Neural progenitor cell (in vitro differentiated cells): ENCODE measurements at regions not wholly inside any gene's neighbourhood (a gene's known extent, or its start where the extent isn't known, plus 50 kb on each side); places are given as distances from the start of the nearest gene placed in this dataset.

Experiments used
- EZH2 ChIP-seq: fragments of 200-600 bp; sonication (generic); IDR thresholded peaks from 2 replicates; pipeline ENCODE4 v1.6.1; 2017; ENCODE audit warnings: antibody characterized with exemption, mild to moderate bottlenecking, moderate library complexity
- EZH2phosphoT487 ChIP-seq: fragments of 200-600 bp; sonication (generic); IDR thresholded peaks from 2 replicates; pipeline ENCODE4 v1.6.1; 2017; ENCODE audit warnings: antibody characterized with exemption
- TF ChIP-seq, protein P1 (sequence below): fragments of 200-600 bp; sonication (generic); IDR thresholded peaks from 2 replicates; pipeline ENCODE4 v1.5.1; 2017; ENCODE audit warnings: antibody characterized with exemption, mild to moderate bottlenecking

DNA sequence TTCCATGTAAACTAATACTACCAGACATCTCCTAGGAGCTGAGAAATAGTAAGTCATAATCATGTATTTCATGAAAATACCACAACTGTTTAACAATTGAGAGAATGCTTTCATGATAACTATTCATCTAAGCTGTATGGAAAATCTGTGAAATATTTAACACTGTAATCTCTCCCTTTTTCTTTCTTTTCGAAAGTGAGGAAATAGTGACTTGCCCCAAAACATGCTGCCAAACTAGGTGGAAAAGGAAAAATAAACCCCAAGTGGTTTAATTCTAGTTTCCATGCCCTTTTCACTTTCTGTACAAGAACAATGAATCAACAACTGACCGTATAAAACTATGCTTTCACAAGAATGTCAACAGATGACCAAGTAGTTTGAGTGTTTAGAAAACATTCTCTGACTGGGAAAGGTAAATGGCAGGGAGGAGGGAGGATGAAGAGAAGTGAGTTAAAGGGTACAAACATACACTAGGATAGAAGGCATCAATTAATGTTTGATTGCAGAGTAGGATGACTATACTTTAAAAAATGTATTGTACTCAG is 147.5 kb upstream of the AVPR1A start:
- TF ChIP-seq EZH2 (no peak), EZH2phosphoT487 (no peak)
- TF ChIP-seq, protein P1, sequence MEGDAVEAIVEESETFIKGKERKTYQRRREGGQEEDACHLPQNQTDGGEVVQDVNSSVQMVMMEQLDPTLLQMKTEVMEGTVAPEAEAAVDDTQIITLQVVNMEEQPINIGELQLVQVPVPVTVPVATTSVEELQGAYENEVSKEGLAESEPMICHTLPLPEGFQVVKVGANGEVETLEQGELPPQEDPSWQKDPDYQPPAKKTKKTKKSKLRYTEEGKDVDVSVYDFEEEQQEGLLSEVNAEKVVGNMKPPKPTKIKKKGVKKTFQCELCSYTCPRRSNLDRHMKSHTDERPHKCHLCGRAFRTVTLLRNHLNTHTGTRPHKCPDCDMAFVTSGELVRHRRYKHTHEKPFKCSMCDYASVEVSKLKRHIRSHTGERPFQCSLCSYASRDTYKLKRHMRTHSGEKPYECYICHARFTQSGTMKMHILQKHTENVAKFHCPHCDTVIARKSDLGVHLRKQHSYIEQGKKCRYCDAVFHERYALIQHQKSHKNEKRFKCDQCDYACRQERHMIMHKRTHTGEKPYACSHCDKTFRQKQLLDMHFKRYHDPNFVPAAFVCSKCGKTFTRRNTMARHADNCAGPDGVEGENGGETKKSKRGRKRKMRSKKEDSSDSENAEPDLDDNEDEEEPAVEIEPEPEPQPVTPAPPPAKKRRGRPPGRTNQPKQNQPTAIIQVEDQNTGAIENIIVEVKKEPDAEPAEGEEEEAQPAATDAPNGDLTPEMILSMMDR, result no peak
